Cortex of kidney (tissue), 1 donor: ENCODE measurements at regions not wholly inside any gene's neighbourhood (a gene's known extent, or its start where the extent isn't known, plus 50 kb on each side); places are given as distances from the start of the nearest gene placed in this dataset.
"Not testable (repeated sequence)": the region's sequence is repeated elsewhere in the genome, so short reads cannot be mapped to it uniquely, and the experiment has no call there.

Experiments
- DNase-seq: peaks from one replicate; lab custom pipeline; 2025; lab: John Stamatoyannopoulos, UW

- no peak for DNase-seq
Observed at GRCh38 chr12:29957835-29958234, 174.1 kb upstream of the TMTC1 start.

- DNase-seq, result no peak
Observed at GRCh38 chr12:29945904-29946303, 162.2 kb upstream of the TMTC1 start.

GRCh38 chr12:29944269-29945000 is 160.7 kb upstream of the TMTC1 start:
- DNase-seq, result no peak

- DNase-seq, result no peak
Observed at GRCh38 chr12:29943683-29944082, 159.9 kb upstream of the TMTC1 start.

GRCh38 chr12:29940811-29941210 is 157.1 kb upstream of the TMTC1 start:
- no peak for DNase-seq

GRCh38 chr12:29930503-29930902 is 146.8 kb upstream of the TMTC1 start:
- DNase-seq, result no peak

- DNase-seq, result no peak
Observed at GRCh38 chr12:29929295-29929694, 145.6 kb upstream of the TMTC1 start.

GRCh38 chr12:29921307-29921706 is 137.6 kb upstream of the TMTC1 start:
- no peak for DNase-seq

GRCh38 chr12:29908157-29908556 is 124.4 kb upstream of the TMTC1 start:
- DNase-seq, result no peak

GRCh38 chr12:29907461-29907860 is 123.7 kb upstream of the TMTC1 start:
- DNase-seq, result no peak

GRCh38 chr12:29902043-29902442 is 118.3 kb upstream of the TMTC1 start:
- DNase-seq, result no peak

- no peak for DNase-seq
Observed at GRCh38 chr12:29901585-29901984, 117.8 kb upstream of the TMTC1 start.

GRCh38 chr12:29899212-29899931 is 115.6 kb upstream of the TMTC1 start:
- no peak for DNase-seq

GRCh38 chr12:29895966-29896365 is 112.2 kb upstream of the TMTC1 start:
- DNase-seq, result no peak

- no peak for DNase-seq
Observed at GRCh38 chr12:29893002-29893401, 109.3 kb upstream of the TMTC1 start.

- no peak for DNase-seq
Observed at GRCh38 chr12:29891792-29892191, 108.0 kb upstream of the TMTC1 start.

- DNase-seq, result no peak
Observed at GRCh38 chr12:29889737-29890136, 106.0 kb upstream of the TMTC1 start.

- DNase-seq, result no peak
Observed at GRCh38 chr12:29888777-29889176, 105.0 kb upstream of the TMTC1 start.

- not testable (repeated sequence) for DNase-seq
Observed at GRCh38 chr12:29884957-29885356, 101.2 kb upstream of the TMTC1 start.

- no peak for DNase-seq
Observed at GRCh38 chr12:29883941-29884554, 100.3 kb upstream of the TMTC1 start.

GRCh38 chr12:29883525-29883924 is 99.8 kb upstream of the TMTC1 start:
- DNase-seq, result no peak

GRCh38 chr12:29882846-29883245 is 99.1 kb upstream of the TMTC1 start:
- no peak for DNase-seq

GRCh38 chr12:29880987-29881386 is 97.2 kb upstream of the TMTC1 start:
- DNase-seq, result no peak
